Ishikawa (cell line): ENCODE measurements at regions not wholly inside any gene's neighbourhood (a gene's known extent, or its start where the extent isn't known, plus 50 kb on each side); places are given as distances from the start of the nearest gene placed in this dataset.

Source experiments
- CEBPB ChIP-seq: IDR thresholded peaks from 2 replicates; pipeline ENCODE4 v1.6.1; 2012
- CREB1 ChIP-seq: IDR thresholded peaks from 2 replicates; pipeline ENCODE4 v1.6.1; 2012; ENCODE audit warnings: low read depth
- EGR1 ChIP-seq: IDR thresholded peaks from 2 replicates; pipeline ENCODE4 v1.6.1; 2012
- EP300 ChIP-seq: IDR thresholded peaks from 2 replicates; pipeline ENCODE4 v1.6.1; 2012; ENCODE audit warnings: borderline replicate concordance
- FOXM1 ChIP-seq: IDR thresholded peaks from 2 replicates; pipeline ENCODE4 v1.6.1; 2012; ENCODE audit warnings: low read depth, borderline replicate concordance
- NFIC ChIP-seq: IDR thresholded peaks from 2 replicates; pipeline ENCODE4 v1.6.1; 2012
- RAD21 ChIP-seq: IDR thresholded peaks from 2 replicates; pipeline ENCODE4 v1.6.1; 2012; ENCODE audit warnings: low read depth
- REST ChIP-seq: IDR thresholded peaks from 2 replicates; pipeline ENCODE4 v1.6.1; 2012; ENCODE audit warnings: low read depth, mild to moderate bottlenecking
- TAF1 ChIP-seq: IDR thresholded peaks from 2 replicates; pipeline ENCODE4 v1.6.1; 2012; ENCODE audit warnings: low read depth, mild to moderate bottlenecking
- TCF12 ChIP-seq: IDR thresholded peaks from 2 replicates; pipeline ENCODE4 v1.6.1; 2012; ENCODE audit warnings: low read depth
- TEAD4 ChIP-seq: IDR thresholded peaks from 2 replicates; pipeline ENCODE4 v1.6.1; 2012
- YY1 ChIP-seq: IDR thresholded peaks from 2 replicates; pipeline ENCODE4 v1.6.1; 2012; ENCODE audit warnings: low read depth
- ZBTB7A ChIP-seq: IDR thresholded peaks from 2 replicates; pipeline ENCODE4 v1.6.1; 2012; ENCODE audit warnings: low read depth
- TF ChIP-seq, protein P1 (sequence below): IDR thresholded peaks from 2 replicates; pipeline ENCODE4 v1.6.1; 2012
- TF ChIP-seq, protein P2 (sequence below): IDR thresholded peaks from 2 replicates; pipeline ENCODE4 v1.6.1; 2012

GRCh38 chr7:98760201-98760651 is 109.6 kb downstream of the TMEM130 start:
- TF ChIP-seq, protein P1, sequence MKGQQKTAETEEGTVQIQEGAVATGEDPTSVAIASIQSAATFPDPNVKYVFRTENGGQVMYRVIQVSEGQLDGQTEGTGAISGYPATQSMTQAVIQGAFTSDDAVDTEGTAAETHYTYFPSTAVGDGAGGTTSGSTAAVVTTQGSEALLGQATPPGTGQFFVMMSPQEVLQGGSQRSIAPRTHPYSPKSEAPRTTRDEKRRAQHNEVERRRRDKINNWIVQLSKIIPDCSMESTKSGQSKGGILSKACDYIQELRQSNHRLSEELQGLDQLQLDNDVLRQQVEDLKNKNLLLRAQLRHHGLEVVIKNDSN: no peak
- TF ChIP-seq TEAD4 (no peak), CEBPB (no peak), YY1 (no peak), CREB1 (no peak), EGR1 (no peak), RAD21 (no peak), REST (no peak), NFIC (no peak), FOXM1 (no peak), ZBTB7A (no peak), TCF12 (no peak), TAF1 (no peak), EP300 (no peak)
- TF ChIP-seq, protein P2, sequence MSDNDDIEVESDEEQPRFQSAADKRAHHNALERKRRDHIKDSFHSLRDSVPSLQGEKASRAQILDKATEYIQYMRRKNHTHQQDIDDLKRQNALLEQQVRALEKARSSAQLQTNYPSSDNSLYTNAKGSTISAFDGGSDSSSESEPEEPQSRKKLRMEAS: no peak

DNA sequence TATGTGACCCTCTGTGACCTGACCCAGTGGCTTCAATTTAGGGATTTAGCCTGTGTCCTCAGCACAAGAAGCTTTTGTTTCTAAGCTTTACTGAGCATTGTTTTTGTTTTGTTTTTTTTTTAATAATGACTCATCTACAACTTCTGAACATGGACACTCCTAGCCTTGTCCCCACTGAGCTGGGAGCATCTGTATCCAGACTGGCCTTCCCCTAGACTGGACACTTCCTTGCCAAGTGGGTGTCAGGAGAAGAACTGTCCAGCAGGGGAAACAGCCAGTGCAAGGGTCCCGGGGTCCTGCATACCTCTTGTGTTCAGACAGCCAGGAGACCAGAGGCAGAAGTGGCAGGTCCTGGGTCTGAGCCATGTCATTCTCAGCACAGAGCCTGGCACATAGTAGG is 108.6 kb downstream of the TMEM130 start:
- no peak for TF ChIP-seq RAD21
- TF ChIP-seq FOXM1: no peak
- TF ChIP-seq CREB1: no peak
- no peak for TF ChIP-seq EP300
- TF ChIP-seq TEAD4: no peak
- no peak for TF ChIP-seq TAF1
- TF ChIP-seq CEBPB: no peak
- TF ChIP-seq, protein P2: no peak
- no peak for TF ChIP-seq TCF12
- TF ChIP-seq, protein P1: no peak
- no peak for TF ChIP-seq EGR1
- no peak for TF ChIP-seq YY1
- TF ChIP-seq REST: no peak
- no peak for TF ChIP-seq ZBTB7A
- no peak for TF ChIP-seq NFIC

DNA sequence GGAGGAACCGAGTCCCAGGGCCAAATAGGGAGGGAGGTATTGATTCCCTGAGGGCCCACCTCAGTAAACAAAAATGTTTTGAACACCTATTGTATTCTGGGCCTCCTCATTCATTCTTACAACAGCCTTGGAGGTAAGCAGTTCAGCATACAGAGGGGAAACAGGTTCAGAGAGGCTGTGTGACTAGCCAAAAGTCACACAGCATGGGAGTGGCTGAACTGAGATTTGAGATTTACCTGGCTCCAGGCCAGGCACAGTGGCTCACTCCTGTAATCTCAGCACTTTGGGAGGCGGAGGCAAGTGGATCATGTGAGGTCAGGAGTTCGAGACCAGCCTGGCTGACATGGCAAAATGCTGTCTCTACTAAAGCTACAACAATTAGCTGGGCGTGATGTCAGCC is 107.2 kb downstream of the TMEM130 start:
- TF ChIP-seq ZBTB7A (no peak), TEAD4 (no peak), TAF1 (no peak)

GRCh38 chr7:98763441-98763840 is 106.4 kb downstream of the TMEM130 start:
- TF ChIP-seq NFIC: no peak
- no peak for TF ChIP-seq CEBPB
- TF ChIP-seq FOXM1: no peak
- no peak for TF ChIP-seq TAF1
- no peak for TF ChIP-seq TCF12
- TF ChIP-seq, protein P1: no peak
- TF ChIP-seq, protein P2: no peak
- no peak for TF ChIP-seq RAD21
- TF ChIP-seq YY1: no peak
- TF ChIP-seq EP300: no peak
- no peak for TF ChIP-seq REST
- TF ChIP-seq CREB1: no peak
- TF ChIP-seq TEAD4: no peak
- no peak for TF ChIP-seq ZBTB7A
- no peak for TF ChIP-seq EGR1
